Limb (tissue), 2 donors: ENCODE measurements at regions not wholly inside any gene's neighbourhood (a gene's known extent, or its start where the extent isn't known, plus 50 kb on each side); places are given as distances from the start of the nearest gene placed in this dataset.

Source experiments
- DNase-seq, 2 donors: peaks; one replicate each; pipeline ENCODE4 v3.0.0-alpha.2; 2016; ENCODE audit errors: extremely low spot score in 2 of 2

GRCh38 chr11:128367573-128367972 lies 219.8 kb downstream of the ETS1 start:
- no peak for DNase-seq

- DNase-seq: peak in 1 of 2 donors; percentile 67
These were observed 222.3 kb downstream of the ETS1 start for GRCh38 chr11:128365044-128365443.

GRCh38 chr11:128361451-128362020 lies 225.8 kb downstream of the ETS1 start:
- DNase-seq: no peak

GRCh38 chr11:128359515-128359914 lies 227.8 kb downstream of the ETS1 start:
- DNase-seq: no peak

GRCh38 chr11:128357073-128357472 lies 230.3 kb downstream of the ETS1 start:
- DNase-seq: no peak

- DNase-seq: no peak
These were observed 231.8 kb downstream of the ETS1 start for GRCh38 chr11:128355558-128355957.

GRCh38 chr11:128354476-128354875 lies 232.9 kb downstream of the ETS1 start:
- DNase-seq: no peak

GRCh38 chr11:128351168-128351567 lies 236.2 kb downstream of the ETS1 start:
- DNase-seq: no peak

- DNase-seq: no peak
These were observed 237.6 kb downstream of the ETS1 start for GRCh38 chr11:128349650-128350299.

GRCh38 chr11:128346804-128347203 lies 240.6 kb downstream of the ETS1 start:
- DNase-seq: no peak

- DNase-seq: no peak
These were observed 242.0 kb downstream of the ETS1 start for GRCh38 chr11:128345316-128345715.

GRCh38 chr11:128343870-128344269 lies 243.5 kb downstream of the ETS1 start:
- no peak for DNase-seq

- no peak for DNase-seq
These were observed 244.2 kb downstream of the ETS1 start for GRCh38 chr11:128343135-128343514.

- peak; percentile 38 to 50 for DNase-seq
These were observed 244.7 kb downstream of the ETS1 start for GRCh38 chr11:128342511-128343134.

GRCh38 chr11:128341280-128342248 lies 245.8 kb downstream of the ETS1 start:
- DNase-seq: peak in 1 of 2 donors; percentile 30

- DNase-seq: no peak
These were observed 247.6 kb downstream of the ETS1 start for GRCh38 chr11:128339792-128340191.

GRCh38 chr11:128338811-128339210 lies 248.5 kb downstream of the ETS1 start:
- DNase-seq: no peak

GRCh38 chr11:128336203-128336602 lies 251.2 kb downstream of the ETS1 start:
- no peak for DNase-seq

- DNase-seq: no peak
These were observed 251.6 kb downstream of the ETS1 start for GRCh38 chr11:128335729-128336128.

- DNase-seq: no peak
These were observed 252.9 kb downstream of the ETS1 start for GRCh38 chr11:128334311-128335044.

GRCh38 chr11:128331317-128331716 lies 256.0 kb downstream of the ETS1 start:
- DNase-seq: no peak
